ENCODE measurements at regions not wholly inside any gene's neighbourhood (a gene's known extent, or its start where the extent isn't known, plus 50 kb on each side); places are given as distances from the start of the nearest gene placed in this dataset.
"Not testable (repeated sequence)": the region's sequence is repeated elsewhere in the genome, so short reads cannot be mapped to it uniquely, and the experiment has no call there.

GRCh38 chr12:17038923-17039322 is 433.0 kb upstream of the LMO3 start:
- intact Hi-C loops (cut with micrococcal nuclease) = no loop called here
- Histone ChIP-seq H3K27me3 (ENCODE audit: low read depth) (no peaks in the 10 kb centered on the region), H3K9me3 (replicated peaks) (no peaks in the 10 kb centered on the region), H3K4me3 (no peak overlapping the region), H3K36me3 (no peaks in the 10 kb centered on the region), H3K4me1 (no peaks in the 10 kb centered on the region), H3K27ac (replicated peaks) (no peak overlapping the region)
- no peak for TF ChIP-seq CTCF (IDR thresholded peaks at IDR 0.05; ENCODE audit: borderline replicate concordance)
- no peak for DNase-seq

- H3K9me3 ChIP-seq (replicated peaks) = no peaks in the 10 kb centered on the region
- TF ChIP-seq CTCF (IDR thresholded peaks at IDR 0.05; ENCODE audit: borderline replicate concordance) = no peak
Measured at GRCh38 chr12:17035372-17035771, 429.4 kb upstream of the LMO3 start.

GRCh38 chr12:17030338-17030737 is 424.4 kb upstream of the LMO3 start:
- no peak for DNase-seq
- Histone ChIP-seq H3K36me3 (no peaks in the 10 kb centered on the region), H3K27me3 (ENCODE audit: low read depth) (no peaks in the 10 kb centered on the region), H3K27ac (replicated peaks) (no peak overlapping the region), H3K4me1 (no peaks in the 10 kb centered on the region), H3K9me3 (replicated peaks) (no peaks in the 10 kb centered on the region), H3K4me3 (no peak overlapping the region)
- intact Hi-C loops (cut with micrococcal nuclease) = no loop called here
- TF ChIP-seq CTCF (IDR thresholded peaks at IDR 0.05; ENCODE audit: borderline replicate concordance) = no peak

More at GRCh38 chr12:17035372-17035771, 429.4 kb upstream of the LMO3 start:
- Histone ChIP-seq H3K4me1 (no peaks in the 10 kb centered on the region), H3K27ac (replicated peaks) (no peak overlapping the region), H3K4me3 (no peak overlapping the region), H3K36me3 (no peaks in the 10 kb centered on the region), H3K27me3 (ENCODE audit: low read depth) (no peaks in the 10 kb centered on the region)
- intact Hi-C loops (cut with micrococcal nuclease) = no loop called here
- no peak for DNase-seq

GRCh38 chr12:17028348-17028747 is 422.4 kb upstream of the LMO3 start:
- intact Hi-C loops (cut with micrococcal nuclease) = no loop called here
- no peaks in the 10 kb centered on the region for H3K4me1 ChIP-seq
- H3K9me3 ChIP-seq (replicated peaks) = no peaks in the 10 kb centered on the region
- no peaks in the 10 kb centered on the region for H3K36me3 ChIP-seq
- TF ChIP-seq CTCF (IDR thresholded peaks at IDR 0.05; ENCODE audit: borderline replicate concordance) = no peak
- DNase-seq = no peak
- H3K27me3 ChIP-seq (ENCODE audit: low read depth) = no peaks in the 10 kb centered on the region
- no peak overlapping the region for H3K4me3 ChIP-seq
- no peak overlapping the region for H3K27ac ChIP-seq (replicated peaks)

- H3K27me3 ChIP-seq (ENCODE audit: low read depth); DNase-seq; H3K36me3 ChIP-seq; H3K9me3 ChIP-seq (replicated peaks); intact Hi-C loops (cut with micrococcal nuclease); H3K4me3 ChIP-seq; H3K27ac ChIP-seq (replicated peaks); H3K4me1 ChIP-seq: not testable (repeated sequence)
Measured at GRCh38 chr12:17025424-17025823, 419.5 kb upstream of the LMO3 start.

- no peak overlapping the region for H3K27ac ChIP-seq (replicated peaks)
- H3K4me1 ChIP-seq = no peaks in the 10 kb centered on the region
- TF ChIP-seq CTCF (IDR thresholded peaks at IDR 0.05; ENCODE audit: borderline replicate concordance) = no peak
- no peaks in the 10 kb centered on the region for H3K27me3 ChIP-seq (ENCODE audit: low read depth)
- no peak for DNase-seq
- H3K9me3 ChIP-seq (replicated peaks) = no peaks in the 10 kb centered on the region
- H3K4me3 ChIP-seq = no peak overlapping the region
- H3K36me3 ChIP-seq = no peaks in the 10 kb centered on the region
- intact Hi-C loops (cut with micrococcal nuclease) = no loop called here
Measured at GRCh38 chr12:17020765-17021164, 414.8 kb upstream of the LMO3 start.
